Retinal pigment epithelial cell (primary cell): ENCODE measurements at regions not wholly inside any gene's neighbourhood (a gene's known extent, or its start where the extent isn't known, plus 50 kb on each side); places are given as distances from the start of the nearest gene placed in this dataset.

Source experiments
- DNase-seq: peaks from one replicate; pipeline ENCODE4 v3.0.0-alpha.2; 2010; ENCODE audit warnings: low read depth
- H3K4me3 ChIP-seq: 2 replicates; pipeline ENCODE4 v1.5.1; 2011; ENCODE audit warnings: mild to moderate bottlenecking, low read length, control low read depth, moderate library complexity
- TF ChIP-seq, protein P1 (sequence below): conservative IDR thresholded peaks from 2 replicates; pipeline ENCODE4 v1.5.1; 2011; ENCODE audit warnings: low read depth, low read length, control low read depth, inconsistent platforms

- no peak overlapping the region for H3K4me3 ChIP-seq
- TF ChIP-seq, protein P1, sequence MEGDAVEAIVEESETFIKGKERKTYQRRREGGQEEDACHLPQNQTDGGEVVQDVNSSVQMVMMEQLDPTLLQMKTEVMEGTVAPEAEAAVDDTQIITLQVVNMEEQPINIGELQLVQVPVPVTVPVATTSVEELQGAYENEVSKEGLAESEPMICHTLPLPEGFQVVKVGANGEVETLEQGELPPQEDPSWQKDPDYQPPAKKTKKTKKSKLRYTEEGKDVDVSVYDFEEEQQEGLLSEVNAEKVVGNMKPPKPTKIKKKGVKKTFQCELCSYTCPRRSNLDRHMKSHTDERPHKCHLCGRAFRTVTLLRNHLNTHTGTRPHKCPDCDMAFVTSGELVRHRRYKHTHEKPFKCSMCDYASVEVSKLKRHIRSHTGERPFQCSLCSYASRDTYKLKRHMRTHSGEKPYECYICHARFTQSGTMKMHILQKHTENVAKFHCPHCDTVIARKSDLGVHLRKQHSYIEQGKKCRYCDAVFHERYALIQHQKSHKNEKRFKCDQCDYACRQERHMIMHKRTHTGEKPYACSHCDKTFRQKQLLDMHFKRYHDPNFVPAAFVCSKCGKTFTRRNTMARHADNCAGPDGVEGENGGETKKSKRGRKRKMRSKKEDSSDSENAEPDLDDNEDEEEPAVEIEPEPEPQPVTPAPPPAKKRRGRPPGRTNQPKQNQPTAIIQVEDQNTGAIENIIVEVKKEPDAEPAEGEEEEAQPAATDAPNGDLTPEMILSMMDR = no peak
- no peak for DNase-seq
Measured at GRCh38 chr9:81480828-81481604, 208.3 kb downstream of the TLE1 start.

- DNase-seq = no peak
- no peak overlapping the region for H3K4me3 ChIP-seq
- TF ChIP-seq, protein P1 = no peak
Measured at GRCh38 chr9:81479573-81479972, 209.8 kb downstream of the TLE1 start.

DNA sequence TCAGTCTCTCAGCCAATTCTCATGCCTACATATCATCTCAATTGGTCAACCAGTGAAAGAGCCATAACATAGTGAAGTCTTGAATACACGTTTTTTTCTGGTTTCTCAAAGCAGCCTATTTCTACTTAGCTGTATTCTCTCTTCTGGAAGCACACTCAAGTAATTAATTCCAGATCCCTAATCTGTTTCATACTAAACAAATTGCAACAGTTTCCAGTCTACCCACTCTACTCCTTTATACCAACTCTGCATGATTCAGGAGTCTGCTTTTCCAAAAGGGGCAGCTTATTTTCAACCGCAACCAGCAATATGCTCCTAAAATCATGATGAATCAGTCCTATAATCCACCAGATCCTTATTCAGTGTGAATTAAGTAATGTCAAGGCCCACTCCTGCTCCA is 211.7 kb downstream of the TLE1 start:
- no peak overlapping the region for H3K4me3 ChIP-seq
- DNase-seq = no peak
- TF ChIP-seq, protein P1 = no peak

DNA sequence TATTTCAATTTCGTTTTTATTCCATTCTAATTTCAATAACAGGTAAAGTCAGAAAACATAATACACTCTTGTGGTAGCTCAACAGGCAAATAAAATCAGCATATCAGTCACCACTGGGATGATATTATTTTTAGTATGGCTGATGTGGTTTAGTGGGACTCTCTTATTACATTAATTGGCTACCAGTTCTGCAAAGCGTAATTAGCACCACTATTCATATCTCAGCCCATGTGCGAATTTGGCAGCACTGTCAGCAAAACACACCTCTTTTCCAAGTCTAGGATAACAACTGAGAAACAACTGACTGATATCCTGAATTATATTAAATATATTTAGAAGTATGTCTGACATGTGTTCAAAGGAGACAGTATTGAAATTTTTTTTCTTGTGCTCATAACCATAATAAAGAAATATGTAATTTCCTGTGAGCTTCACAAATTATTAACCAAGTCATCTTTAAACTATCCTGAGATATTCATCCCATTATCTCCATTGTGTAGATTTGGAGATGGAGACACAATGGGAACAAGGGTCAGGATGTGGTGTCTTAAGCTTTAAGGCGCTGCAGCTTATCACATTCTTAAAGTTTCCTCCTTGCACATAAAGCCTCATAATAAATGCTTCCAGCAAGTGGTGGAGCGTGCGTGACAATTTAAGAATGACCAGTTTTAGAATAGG is 212.4 kb downstream of the TLE1 start:
- DNase-seq = no peak
- TF ChIP-seq, protein P1 = no peak
- H3K4me3 ChIP-seq = no peak overlapping the region

GRCh38 chr9:81474792-81475191 is 214.6 kb downstream of the TLE1 start:
- no peak for DNase-seq
- H3K4me3 ChIP-seq = no peak overlapping the region
- TF ChIP-seq, protein P1 = no peak

- DNase-seq = no peak
- TF ChIP-seq, protein P1 = no peak
- H3K4me3 ChIP-seq = no peak overlapping the region
Measured at GRCh38 chr9:81474125-81474524, 215.2 kb downstream of the TLE1 start.

DNA sequence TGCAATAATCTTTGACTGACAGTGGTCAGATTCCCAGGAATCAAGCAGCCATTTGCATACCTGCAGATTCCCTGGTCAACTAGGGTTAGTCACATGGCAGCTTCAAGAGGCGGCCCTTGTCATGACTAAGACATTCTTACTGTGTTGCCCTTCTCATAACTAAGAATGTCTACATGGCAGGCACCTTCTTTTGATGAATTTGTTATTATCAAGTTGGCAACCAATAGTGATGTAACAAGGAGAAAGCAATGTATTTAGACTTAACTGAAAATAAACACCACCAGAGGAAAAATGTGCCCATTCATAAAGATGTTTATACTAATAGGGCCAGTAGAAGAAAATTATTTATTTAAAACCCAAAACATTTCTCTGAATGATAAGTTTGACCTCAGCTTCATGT is 215.6 kb downstream of the TLE1 start:
- TF ChIP-seq, protein P1 = no peak
- DNase-seq = no peak
- no peak overlapping the region for H3K4me3 ChIP-seq
